Stimulated activated CD4-positive, alpha-beta T cell treated with anti-CD3 and anti-CD28 coated beads, Interleukin-1b, Interleukin-23, amount 100 ng/mL, for 24 hours (primary cell): ENCODE measurements at regions not wholly inside any gene's neighbourhood (a gene's known extent, or its start where the extent isn't known, plus 50 kb on each side); places are given as distances from the start of the nearest gene placed in this dataset.

Source experiments
- DNase-seq, 4 experiments: peaks; one replicate each; pipeline ENCODE4 v3.0.0-alpha.2; 2020; ENCODE audit warnings: low read depth in 4 of 4, low spot score in 1 of 4

DNA sequence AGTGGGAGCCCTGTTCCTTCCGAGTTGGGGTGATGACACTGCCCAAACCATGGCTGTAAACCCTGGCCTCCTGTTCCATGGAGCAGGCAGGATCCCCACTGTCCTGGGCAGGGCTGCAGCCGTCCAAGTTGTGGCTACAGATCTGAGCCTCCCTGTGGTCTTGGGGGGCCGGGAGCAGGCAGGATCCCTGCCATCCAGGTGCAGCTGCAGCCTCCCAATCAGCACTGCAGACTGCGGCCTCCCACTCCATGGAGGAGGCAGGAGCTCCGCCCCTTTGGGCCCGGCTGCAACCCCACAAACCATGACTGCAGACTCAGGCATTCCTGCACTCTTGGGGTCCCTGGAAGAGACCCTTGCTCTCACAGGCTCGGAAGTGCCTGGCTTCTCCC, 872.1 kb upstream of the GJE1 start:
- DNase-seq: no peak

GRCh38 chr6:141259807-141260206, 872.9 kb upstream of the GJE1 start:
- no peak for DNase-seq

GRCh38 chr6:141259091-141259490, 873.6 kb upstream of the GJE1 start:
- DNase-seq: no peak

GRCh38 chr6:141258516-141258915, 874.2 kb upstream of the GJE1 start:
- DNase-seq: no peak

- DNase-seq: no peak
Observed at GRCh38 chr6:141254336-141254735, 878.4 kb upstream of the GJE1 start.

GRCh38 chr6:141252828-141253608, 879.7 kb upstream of the GJE1 start:
- DNase-seq: no peak

DNA sequence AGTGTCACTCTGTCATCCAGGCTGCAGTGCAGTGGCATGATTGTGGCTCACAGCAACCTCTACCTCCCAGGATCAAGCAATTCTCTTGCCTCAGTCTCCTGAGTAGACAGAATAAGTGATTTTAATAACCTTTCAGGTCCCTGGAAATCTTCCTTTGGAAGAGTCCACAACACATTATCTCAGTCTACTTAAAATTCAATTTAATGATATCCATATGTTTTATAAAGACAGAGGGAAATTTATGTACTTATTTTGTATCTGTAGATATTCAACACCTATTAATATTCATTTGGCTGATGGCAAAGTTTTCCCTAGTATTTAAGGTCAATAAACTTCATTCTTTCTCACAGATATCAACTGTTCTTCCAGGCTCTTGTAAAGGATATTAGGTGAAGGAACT, 881.4 kb upstream of the GJE1 start:
- no peak for DNase-seq

- DNase-seq: no peak
Observed at GRCh38 chr6:141248021-141248799, 884.5 kb upstream of the GJE1 start.

- DNase-seq: no peak
Observed at GRCh38 chr6:141244366-141244765, 888.4 kb upstream of the GJE1 start.

- no peak for DNase-seq
Observed at GRCh38 chr6:141242957-141243356, 889.8 kb upstream of the GJE1 start.

- DNase-seq: no peak
Observed at GRCh38 chr6:141229296-141229695, 903.4 kb upstream of the GJE1 start.

DNA sequence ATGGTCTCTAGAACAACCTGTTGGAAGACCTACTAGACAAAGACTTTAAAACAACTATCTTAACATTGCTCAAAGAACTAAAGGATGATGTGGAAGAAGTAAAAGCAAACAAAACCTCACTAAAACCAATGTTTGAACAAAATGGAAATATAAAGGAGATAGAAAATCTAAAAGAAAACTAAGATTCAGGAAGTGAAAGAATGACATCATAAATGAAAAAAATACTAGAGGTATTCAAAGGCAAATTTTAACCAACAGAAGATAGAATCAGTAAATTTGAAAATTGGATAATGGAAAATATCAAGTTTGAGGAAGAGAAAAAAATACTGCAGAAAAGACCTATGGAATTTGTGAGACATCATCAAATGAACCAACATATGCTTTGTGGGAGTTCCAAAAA, 914.1 kb upstream of the GJE1 start:
- no peak for DNase-seq

DNA sequence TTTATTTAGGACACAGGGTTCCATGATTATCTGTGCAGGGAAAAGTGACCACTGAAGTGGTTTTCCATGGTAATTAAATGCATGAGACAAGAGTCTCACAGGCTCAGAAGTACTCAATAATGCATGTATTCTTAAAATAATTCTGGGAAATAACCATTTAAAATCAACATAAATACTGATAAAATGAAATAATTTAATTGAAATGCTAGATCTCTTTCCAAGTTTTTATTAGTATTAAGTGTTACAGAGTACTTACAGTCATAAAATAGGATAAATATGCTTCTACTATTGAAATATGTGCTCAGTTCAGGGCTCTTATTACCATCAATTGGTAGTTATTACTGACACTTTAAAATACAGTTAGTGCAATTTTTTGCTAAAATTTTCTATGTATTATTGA, 916.0 kb upstream of the GJE1 start:
- DNase-seq: no peak

DNA sequence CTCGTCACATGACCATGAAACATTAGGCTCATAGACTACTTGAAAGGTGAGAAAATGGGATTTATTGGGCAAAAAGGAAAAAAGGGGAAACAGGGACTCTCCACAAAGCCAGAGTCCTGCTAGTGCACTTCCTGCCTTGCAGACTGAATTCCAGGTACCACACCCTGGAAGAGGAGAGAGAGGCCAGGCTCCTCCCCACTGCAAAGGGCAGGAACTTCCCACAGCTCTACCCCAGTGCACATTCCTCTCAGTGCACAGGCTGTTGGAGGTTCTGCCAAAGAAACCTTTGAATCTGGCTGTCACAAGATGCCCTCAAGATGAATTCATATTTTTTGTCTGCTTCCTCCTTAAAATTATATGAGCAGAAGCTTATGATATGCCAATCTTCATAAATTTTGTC, 920.4 kb upstream of the GJE1 start:
- DNase-seq: no peak

DNA sequence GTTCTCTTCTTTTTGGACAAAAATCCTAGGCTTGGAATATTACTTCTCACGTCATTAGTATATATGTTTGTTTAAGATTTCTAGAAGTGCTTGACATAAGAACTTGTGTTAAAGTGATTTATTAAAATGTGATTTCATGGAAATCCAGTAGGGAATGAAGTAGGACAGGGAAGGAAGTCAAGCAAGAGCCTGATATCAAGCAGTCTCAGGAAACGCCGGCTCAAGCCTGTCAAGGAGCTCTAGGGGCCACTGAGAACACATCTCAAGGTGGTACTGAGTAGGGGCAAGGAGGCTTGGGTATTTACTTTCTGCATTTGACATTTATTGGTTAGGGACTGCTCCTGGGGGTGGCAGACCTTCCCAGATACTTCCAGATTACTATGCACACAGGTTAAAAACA, 920.9 kb upstream of the GJE1 start:
- DNase-seq: no peak

- no peak for DNase-seq
Observed at GRCh38 chr6:141210901-141211300, 921.8 kb upstream of the GJE1 start.

DNA sequence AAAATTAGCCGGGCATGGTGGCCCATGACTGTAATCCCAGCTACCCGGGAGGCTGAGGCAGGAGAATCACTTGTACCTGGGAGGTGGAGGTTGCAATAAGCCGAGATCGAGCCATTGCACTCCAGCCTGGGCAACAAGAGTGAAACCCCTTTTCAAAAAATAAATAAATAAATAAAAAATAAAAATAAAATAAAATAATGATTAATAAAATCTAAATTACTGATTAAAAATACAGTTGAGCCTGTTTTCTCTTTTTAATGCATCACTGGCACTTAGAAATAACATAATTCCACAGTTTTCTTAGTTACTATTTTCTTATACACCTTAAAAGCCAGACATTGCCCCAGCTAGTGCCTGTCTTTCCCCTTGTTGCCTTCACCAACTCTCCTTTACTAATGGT, 922.8 kb upstream of the GJE1 start:
- DNase-seq: no peak

- DNase-seq: no peak
Observed at GRCh38 chr6:141208101-141208500, 924.6 kb upstream of the GJE1 start.

DNA sequence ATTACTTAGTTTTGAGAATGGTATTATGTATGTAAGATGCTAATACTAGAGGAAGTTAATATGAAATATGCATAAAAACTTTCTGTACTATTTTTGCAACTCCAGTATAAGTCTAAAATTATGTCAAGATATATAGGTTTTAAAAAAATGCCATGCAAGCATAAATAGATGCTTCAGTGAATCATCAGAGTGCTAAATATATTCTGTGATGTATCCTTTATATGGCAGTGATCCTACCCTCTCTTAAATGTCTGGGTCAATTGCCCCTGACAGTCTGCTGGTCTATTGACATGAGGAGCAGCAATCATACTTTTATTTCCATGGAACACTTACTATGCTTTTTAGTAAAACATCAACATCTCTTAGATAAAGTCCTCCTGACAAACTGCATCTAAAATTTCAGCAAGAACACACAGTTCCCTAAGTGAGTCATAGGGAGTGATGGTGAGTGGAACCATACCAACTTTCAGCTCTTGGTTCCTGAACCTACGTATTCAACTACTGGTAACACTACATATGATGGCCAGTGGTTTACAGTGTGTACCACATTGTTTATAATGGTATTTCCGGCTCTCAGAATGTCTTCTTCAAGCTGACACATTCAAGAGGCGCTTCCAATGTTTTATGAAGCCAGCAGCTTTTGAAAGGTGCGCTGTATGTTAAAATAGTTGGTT, 928.7 kb upstream of the GJE1 start:
- no peak for DNase-seq

DNA sequence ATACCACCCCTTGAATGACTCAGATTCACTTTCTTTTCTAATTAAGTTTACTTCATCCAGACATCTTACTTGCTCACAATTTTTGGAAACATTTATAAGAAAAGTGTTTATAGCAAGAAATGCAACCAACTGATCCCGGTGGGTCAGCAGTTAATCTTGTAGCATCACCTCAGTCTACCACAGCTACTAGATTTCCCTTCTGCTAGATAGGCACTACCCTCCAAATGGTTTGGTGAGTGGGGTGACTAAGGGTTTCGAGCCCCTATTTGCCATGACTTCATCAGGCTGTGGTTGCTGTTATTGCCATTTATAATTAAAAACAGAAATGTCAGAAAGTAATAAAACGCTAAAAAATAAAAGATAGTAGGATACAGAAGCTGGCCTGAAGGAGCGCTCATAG, 930.1 kb upstream of the GJE1 start:
- DNase-seq: no peak

GRCh38 chr6:141199074-141199473, 933.7 kb upstream of the GJE1 start:
- no peak for DNase-seq

DNA sequence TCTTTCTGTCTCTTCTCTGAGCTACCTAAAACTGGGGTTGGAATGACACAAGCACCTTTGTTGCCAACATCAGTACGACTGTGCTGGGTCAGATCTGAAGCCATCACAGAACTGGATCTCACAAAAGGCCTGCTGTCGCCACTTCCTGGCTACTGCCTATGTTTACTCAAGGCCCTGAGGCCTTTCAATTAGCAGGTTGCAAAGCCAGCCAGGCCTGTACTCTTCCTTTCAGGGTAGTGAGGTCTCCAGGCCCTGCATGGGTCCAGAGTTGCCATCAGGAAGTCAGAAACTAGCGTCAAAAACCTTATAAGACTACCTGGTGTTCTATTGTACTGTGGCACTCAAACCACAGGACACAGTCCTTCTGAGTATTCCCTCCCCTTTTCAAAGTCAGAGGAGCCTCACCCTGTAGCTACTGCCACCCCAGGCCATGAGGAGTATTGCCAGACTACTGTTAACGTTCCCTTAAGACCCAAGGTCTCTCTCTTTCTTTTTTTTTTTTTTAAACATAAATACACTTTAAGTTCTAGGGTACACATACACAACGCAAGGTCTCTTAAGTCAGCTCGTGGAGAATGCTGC, 937.4 kb upstream of the GJE1 start:
- no peak for DNase-seq
